Astrocyte (in vitro differentiated cells and primary cell): ENCODE measurements at regions not wholly inside any gene's neighbourhood (a gene's known extent, or its start where the extent isn't known, plus 50 kb on each side); places are given as distances from the start of the nearest gene placed in this dataset.
"Not testable (repeated sequence)": the region's sequence is repeated elsewhere in the genome, so short reads cannot be mapped to it uniquely, and the experiment has no call there.

Experiments used
- CTCF ChIP-seq: IDR thresholded peaks from 2 replicates; pipeline ENCODE4 v1.5.1; 2011; ENCODE audit warnings: low read depth, mild to moderate bottlenecking, inconsistent platforms, low read length, moderate library complexity; ENCODE audit not compliant: insufficient read depth
- EZH2 ChIP-seq: IDR thresholded peaks from 2 replicates; pipeline ENCODE4 v1.6.1; 2012; ENCODE audit warnings: mild to moderate bottlenecking, low read length, inconsistent platforms; ENCODE audit not compliant: insufficient read depth

- TF ChIP-seq CTCF, EZH2: not testable (repeated sequence)
Measured at GRCh38 chr9:61864463-61864862, 674.6 kb downstream of the SPATA31A7 start.
